Ishikawa (cell line): ENCODE measurements at regions not wholly inside any gene's neighbourhood (a gene's known extent, or its start where the extent isn't known, plus 50 kb on each side); places are given as distances from the start of the nearest gene placed in this dataset.

Experiments used
- CEBPB ChIP-seq: IDR thresholded peaks from 2 replicates; pipeline ENCODE4 v1.6.1; 2012
- EGR1 ChIP-seq: IDR thresholded peaks from 2 replicates; pipeline ENCODE4 v1.6.1; 2012
- FOXM1 ChIP-seq: IDR thresholded peaks from 2 replicates; pipeline ENCODE4 v1.6.1; 2012; ENCODE audit warnings: low read depth, borderline replicate concordance
- NFIC ChIP-seq: IDR thresholded peaks from 2 replicates; pipeline ENCODE4 v1.6.1; 2012
- RAD21 ChIP-seq: IDR thresholded peaks from 2 replicates; pipeline ENCODE4 v1.6.1; 2012; ENCODE audit warnings: low read depth
- TAF1 ChIP-seq: IDR thresholded peaks from 2 replicates; pipeline ENCODE4 v1.6.1; 2012; ENCODE audit warnings: low read depth, mild to moderate bottlenecking
- TEAD4 ChIP-seq: IDR thresholded peaks from 2 replicates; pipeline ENCODE4 v1.6.1; 2012
- YY1 ChIP-seq: IDR thresholded peaks from 2 replicates; pipeline ENCODE4 v1.6.1; 2012; ENCODE audit warnings: low read depth
- ZBTB7A ChIP-seq: IDR thresholded peaks from 2 replicates; pipeline ENCODE4 v1.6.1; 2012; ENCODE audit warnings: low read depth
- TF ChIP-seq, protein P1 (sequence below): IDR thresholded peaks from 2 replicates; pipeline ENCODE4 v1.6.1; 2012

DNA sequence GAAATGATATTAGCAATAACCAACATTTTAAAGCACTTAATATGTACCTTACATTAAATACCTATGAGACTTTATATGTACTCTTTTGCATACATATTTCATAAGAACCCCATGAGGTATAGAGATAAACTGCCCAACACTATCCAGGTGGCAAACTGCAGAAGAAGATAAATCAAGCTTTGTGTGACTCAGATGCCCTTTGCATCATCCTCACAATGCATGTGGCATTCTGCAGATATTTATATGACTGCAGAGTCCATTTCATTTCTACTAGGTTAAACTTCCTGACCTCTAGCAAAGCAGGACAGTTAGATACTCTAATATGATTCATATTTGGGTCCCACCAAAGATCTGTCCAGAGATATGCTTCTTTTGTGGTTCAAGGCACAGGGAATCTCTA is 85.6 kb upstream of the RASGEF1B start:
- no peak for TF ChIP-seq ZBTB7A
- TF ChIP-seq YY1: no peak
- no peak for TF ChIP-seq CEBPB
- no peak for TF ChIP-seq TAF1
- TF ChIP-seq EGR1: no peak
- no peak for TF ChIP-seq NFIC
- TF ChIP-seq, protein P1, sequence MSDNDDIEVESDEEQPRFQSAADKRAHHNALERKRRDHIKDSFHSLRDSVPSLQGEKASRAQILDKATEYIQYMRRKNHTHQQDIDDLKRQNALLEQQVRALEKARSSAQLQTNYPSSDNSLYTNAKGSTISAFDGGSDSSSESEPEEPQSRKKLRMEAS: no peak
- TF ChIP-seq RAD21: no peak
- no peak for TF ChIP-seq TEAD4
- no peak for TF ChIP-seq FOXM1
